OCI-LY7 (cell line): ENCODE measurements at regions not wholly inside any gene's neighbourhood (a gene's known extent, or its start where the extent isn't known, plus 50 kb on each side); places are given as distances from the start of the nearest gene placed in this dataset.

Experiments
- BruUV-seq: library from RNA; stranded (reverse); fragments of 400-500 nt; replicated peaks from 2 replicates; lab custom pipeline; 2021; lab: Mats Ljungman, UMichigan
- CTCF ChIA-PET: fragments of 300-600 bp; sonication (Branson Sonifier 250); formaldehyde crosslinking; loops from one replicate; lab custom pipeline; 2022; ENCODE audit warnings: antibody characterized with exemption; ENCODE audit not compliant: unreplicated experiment; lab: Charles Lee
- POLR2A ChIA-PET: fragments of 300-600 bp; sonication (Branson Sonifier 250); formaldehyde crosslinking; loops from one replicate; lab custom pipeline; 2022; ENCODE audit warnings: antibody characterized with exemption; lab: Charles Lee
- DNase-seq: peaks from one replicate; pipeline ENCODE4 v3.0.0-alpha.2; 2015; ENCODE audit warnings: low spot score
- H2AFZ ChIP-seq: fragments of 200-600 bp; sonication (generic), shearing (Covaris generic); 2 replicates; pipeline ENCODE4 v1.6.1; 2014; ENCODE audit warnings: mild to moderate bottlenecking, antibody characterized with exemption, low read length, moderate library complexity
- H3K27ac ChIP-seq: fragments of 200-600 bp; sonication (generic); 2 replicates; pipeline ENCODE4 v1.5.1; 2014; ENCODE audit warnings: mixed run types, low read depth, mild to moderate bottlenecking, moderate library complexity, low read length, inconsistent platforms; ENCODE audit not compliant: poor library complexity, severe bottlenecking
- H3K36me3 ChIP-seq: fragments of 200-600 bp; sonication (generic); 2 replicates; pipeline ENCODE4 v1.6.1; 2014; ENCODE audit warnings: mild to moderate bottlenecking, antibody characterized with exemption, low read length, moderate library complexity, mixed read lengths; ENCODE audit not compliant: insufficient read depth
- H3K4me1 ChIP-seq: fragments of 200-600 bp; sonication (generic); 2 replicates; pipeline ENCODE4 v1.5.1; 2014; ENCODE audit warnings: mild to moderate bottlenecking, low read length; ENCODE audit not compliant: insufficient read depth, poor library complexity, severe bottlenecking
- H3K4me2 ChIP-seq: fragments of 200-600 bp; sonication (generic); 2 replicates; pipeline ENCODE4 v1.6.1; 2014; ENCODE audit warnings: mild to moderate bottlenecking, low read length
- H3K4me3 ChIP-seq: fragments of 200-600 bp; sonication (generic); 2 replicates; pipeline ENCODE4 v1.5.1; 2014; ENCODE audit warnings: mild to moderate bottlenecking, low read depth, low read length; ENCODE audit not compliant: poor library complexity, severe bottlenecking
- H3K79me2 ChIP-seq: fragments of 200-600 bp; sonication (generic); 2 replicates; pipeline ENCODE4 v1.6.1; 2016; ENCODE audit warnings: low read depth, mild to moderate bottlenecking, low read length, moderate library complexity, mixed read lengths; ENCODE audit not compliant: insufficient read depth
- H3K9me2 ChIP-seq: fragments of 200-600 bp; sonication (generic); 2 replicates; pipeline ENCODE4 v1.6.1; 2016; ENCODE audit warnings: mild to moderate bottlenecking, low read length, mixed read lengths; ENCODE audit not compliant: insufficient read depth
- H3K9me3 ChIP-seq: fragments of 200-600 bp; sonication (generic); 2 replicates; pipeline ENCODE4 v1.6.1; 2014; ENCODE audit warnings: mild to moderate bottlenecking, mixed run types, low read length, mixed read lengths
- H4K20me1 ChIP-seq: fragments of 200-600 bp; sonication (generic); 2 replicates; pipeline ENCODE4 v1.6.1; 2014; ENCODE audit warnings: mild to moderate bottlenecking, antibody characterized with exemption, low read length, moderate library complexity, mixed read lengths; ENCODE audit not compliant: insufficient read depth
- CTCF ChIP-seq: fragments of 200-600 bp; sonication (generic); conservative IDR thresholded peaks from 2 replicates; pipeline ENCODE4 v1.5.1; 2014; ENCODE audit warnings: mild to moderate bottlenecking, antibody characterized with exemption, low read length, moderate library complexity, mixed read lengths
- EZH2phosphoT487 ChIP-seq: fragments of 200-600 bp; sonication (generic); IDR thresholded peaks from 2 replicates; pipeline ENCODE4 v1.6.1; 2018; ENCODE audit warnings: low read depth, borderline replicate concordance, mild to moderate bottlenecking, mixed run types, antibody characterized with exemption, low read length, moderate library complexity, mixed read lengths
- intact Hi-C: fragments of 100-400 bp; cut with micrococcal nuclease; formaldehyde crosslinking; loops from one replicate; pipeline ENCODE4 v1.10.0; 2022; ENCODE audit not compliant: unreplicated experiment

GRCh38 chr10:29714096-29714874 is 79.5 kb upstream of the SVIL start:
- H3K79me2 ChIP-seq = no peaks in the 10 kb centered on the region
- POLR2A ChIA-PET = interaction anchor here (0.6 kb wide), 1 partner anchor 880 kb away, joined by 3 read pairs; no protein-coding TSS in a partner anchor
- BruUV-seq = no TSS peak

GRCh38 chr10:29713450-29713849 is 78.7 kb upstream of the SVIL start:
- no peaks in the 10 kb centered on the region for H3K79me2 ChIP-seq
- no peak overlapping the region for H3K4me2 ChIP-seq
- no peak overlapping the region for H2AFZ ChIP-seq
- no peaks in the 10 kb centered on the region for H3K4me1 ChIP-seq
- intact Hi-C loops = no loop called here
- no peak for TF ChIP-seq EZH2phosphoT487
- no peak overlapping the region for H3K27ac ChIP-seq
- H3K4me3 ChIP-seq = no peak overlapping the region
- H4K20me1 ChIP-seq = no peaks in the 10 kb centered on the region
- ChIA-PET CTCF (no interaction called here), POLR2A (interaction anchor here (0.7 kb wide), 1 partner anchor 177 kb away, joined by 3 read pairs; no protein-coding TSS in a partner anchor)
- no TSS peak for BruUV-seq
- no peaks in the 10 kb centered on the region; the same call in 1 of the 2 replicates for H3K9me2 ChIP-seq
- no peaks in the 10 kb centered on the region for H3K9me3 ChIP-seq
- H3K36me3 ChIP-seq = no peaks in the 10 kb centered on the region
- DNase-seq = no peak

More at GRCh38 chr10:29714096-29714874, 79.5 kb upstream of the SVIL start:
- no peaks in the 10 kb centered on the region for H3K4me1 ChIP-seq
- H3K27ac ChIP-seq = no peak overlapping the region
- no peaks in the 10 kb centered on the region; the same call in 1 of the 2 replicates for H3K9me2 ChIP-seq
- H2AFZ ChIP-seq = no peak overlapping the region
- no peak overlapping the region for H3K4me3 ChIP-seq
- H3K36me3 ChIP-seq = no peaks in the 10 kb centered on the region
- CTCF ChIA-PET = no interaction called here
- DNase-seq = no peak
- no peaks in the 10 kb centered on the region for H4K20me1 ChIP-seq
- no peaks in the 10 kb centered on the region for H3K9me3 ChIP-seq
- intact Hi-C loops = no loop called here
- H3K4me2 ChIP-seq = no peak overlapping the region
- TF ChIP-seq CTCF = no peak
- no peak for TF ChIP-seq EZH2phosphoT487

GRCh38 chr10:29712108-29712507 is 77.3 kb upstream of the SVIL start:
- no peak overlapping the region for H3K4me2 ChIP-seq
- intact Hi-C loops = no loop called here
- TF ChIP-seq EZH2phosphoT487 (no peak), CTCF (no peak)
- H2AFZ ChIP-seq = no peak overlapping the region
- H3K27ac ChIP-seq = no peak overlapping the region
- ChIA-PET CTCF (no interaction called here), POLR2A (no interaction called here)
- H4K20me1 ChIP-seq = no peaks in the 10 kb centered on the region
- no TSS peak for BruUV-seq
- H3K9me2 ChIP-seq = no peaks in the 10 kb centered on the region; the same call in 1 of the 2 replicates
- H3K9me3 ChIP-seq = no peaks in the 10 kb centered on the region
- no peaks in the 10 kb centered on the region for H3K36me3 ChIP-seq
- DNase-seq = no peak
- no peaks in the 10 kb centered on the region for H3K79me2 ChIP-seq
- H3K4me3 ChIP-seq = no peak overlapping the region
- no peaks in the 10 kb centered on the region for H3K4me1 ChIP-seq
